Activated T-cell treated with anti-CD3 and anti-CD28 coated beads, Interleukin-2, amount 50 U/mL, for 1 hour (primary cell): ENCODE measurements at regions not wholly inside any gene's neighbourhood (a gene's known extent, or its start where the extent isn't known, plus 50 kb on each side); places are given as distances from the start of the nearest gene placed in this dataset.
"Not testable (repeated sequence)": the region's sequence is repeated elsewhere in the genome, so short reads cannot be mapped to it uniquely, and the experiment has no call there.

Experiments
- DNase-seq: peaks from one replicate; pipeline ENCODE4 v3.0.0-alpha.2; 2020

- DNase-seq = no peak
These were observed 114.3 kb downstream of the DLEU7 start for GRCh38 chr13:50729177-50729576.

- no peak for DNase-seq
These were observed 112.8 kb downstream of the DLEU7 start for GRCh38 chr13:50730496-50731351.

GRCh38 chr13:50731400-50731799 is 112.1 kb downstream of the DLEU7 start:
- DNase-seq = no peak

- no peak for DNase-seq
These were observed 110.8 kb downstream of the DLEU7 start for GRCh38 chr13:50732712-50733111.

- no peak for DNase-seq
These were observed 110.1 kb downstream of the DLEU7 start for GRCh38 chr13:50733392-50733791.

- DNase-seq = no peak
These were observed 108.4 kb downstream of the DLEU7 start for GRCh38 chr13:50735071-50735470.

GRCh38 chr13:50740052-50740741 is 103.3 kb downstream of the DLEU7 start:
- no peak for DNase-seq

- no peak for DNase-seq
These were observed 101.1 kb downstream of the DLEU7 start for GRCh38 chr13:50742353-50742752.

- DNase-seq = no peak
These were observed 100.5 kb downstream of the DLEU7 start for GRCh38 chr13:50742968-50743367.

- DNase-seq = no peak
These were observed 99.3 kb downstream of the DLEU7 start for GRCh38 chr13:50744116-50744660.

GRCh38 chr13:50745542-50746115 is 97.9 kb downstream of the DLEU7 start:
- no peak for DNase-seq

- DNase-seq = no peak
These were observed 95.6 kb downstream of the DLEU7 start for GRCh38 chr13:50747737-50748350.

- not testable (repeated sequence) for DNase-seq
These were observed 90.3 kb downstream of the DLEU7 start for GRCh38 chr13:50753221-50753620.

- not testable (repeated sequence) for DNase-seq
These were observed 87.4 kb downstream of the DLEU7 start for GRCh38 chr13:50755862-50756685.

GRCh38 chr13:50757008-50757407 is 86.5 kb downstream of the DLEU7 start:
- no peak for DNase-seq

- DNase-seq = no peak
These were observed 84.7 kb downstream of the DLEU7 start for GRCh38 chr13:50758796-50759195.

GRCh38 chr13:50760751-50761150 is 82.7 kb downstream of the DLEU7 start:
- no peak for DNase-seq

- DNase-seq = no peak
These were observed 82.1 kb downstream of the DLEU7 start for GRCh38 chr13:50761406-50761805.

- no peak for DNase-seq
These were observed 80.4 kb downstream of the DLEU7 start for GRCh38 chr13:50762969-50763567.

- DNase-seq = no peak
These were observed 77.5 kb downstream of the DLEU7 start for GRCh38 chr13:50766013-50766412.

GRCh38 chr13:50766695-50767094 is 76.8 kb downstream of the DLEU7 start:
- DNase-seq = no peak

- not testable (repeated sequence) for DNase-seq
These were observed 70.6 kb downstream of the DLEU7 start for GRCh38 chr13:50772881-50773280.
